HG03159 (cell line): ENCODE measurements at regions not wholly inside any gene's neighbourhood (a gene's known extent, or its start where the extent isn't known, plus 50 kb on each side); places are given as distances from the start of the nearest gene placed in this dataset.
"Not testable (repeated sequence)": the region's sequence is repeated elsewhere in the genome, so short reads cannot be mapped to it uniquely, and the experiment has no call there.

Experiments used
- ATAC-seq: cut with Tn5 transposase; IDR thresholded peaks from one replicate; pipeline ENCODE4 v1.9.1; 2021; ENCODE audit warnings: mild to moderate bottlenecking, moderate library complexity; ENCODE audit not compliant: unreplicated experiment

DNA sequence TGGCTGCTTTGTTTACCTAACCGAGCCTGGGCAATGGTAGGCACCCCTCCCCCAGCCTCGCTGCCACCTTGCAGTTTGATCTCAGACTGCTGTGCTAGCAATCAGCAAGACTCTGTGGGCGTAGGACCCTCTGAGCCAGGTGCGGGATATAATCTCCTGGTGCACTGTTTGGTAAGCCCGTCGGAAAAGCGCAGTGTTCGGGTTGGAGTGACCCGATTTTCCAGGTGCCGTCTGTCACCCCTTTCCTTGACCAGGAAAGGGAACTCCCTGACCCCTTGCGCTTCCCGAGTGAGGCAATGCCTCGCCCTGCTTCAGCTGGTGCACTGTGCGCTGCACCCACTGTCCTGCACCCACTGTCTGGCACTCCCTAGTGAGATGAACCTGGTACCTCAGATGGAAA, 482.2 kb upstream of the SMC2 start:
- not testable (repeated sequence) for ATAC-seq

DNA sequence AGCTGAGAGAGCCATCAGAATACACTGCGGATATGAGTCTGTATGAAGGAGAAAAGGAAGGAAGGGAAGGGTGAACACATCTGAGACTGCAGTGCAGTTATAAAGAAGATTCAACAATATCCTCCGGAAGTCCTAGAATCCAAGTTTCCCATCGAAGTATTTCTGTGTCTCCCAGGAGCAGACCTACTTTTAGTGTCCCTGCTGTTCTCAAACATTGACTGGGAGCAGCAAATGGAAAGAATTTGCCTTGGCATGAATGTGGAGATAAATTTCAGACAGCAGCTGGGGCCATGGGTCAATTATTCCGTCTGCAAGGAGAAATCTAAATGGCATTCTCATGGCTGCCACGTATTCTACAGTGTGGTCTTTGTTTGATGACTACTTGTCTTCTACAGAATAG, 478.1 kb upstream of the SMC2 start:
- ATAC-seq, result no peak

DNA sequence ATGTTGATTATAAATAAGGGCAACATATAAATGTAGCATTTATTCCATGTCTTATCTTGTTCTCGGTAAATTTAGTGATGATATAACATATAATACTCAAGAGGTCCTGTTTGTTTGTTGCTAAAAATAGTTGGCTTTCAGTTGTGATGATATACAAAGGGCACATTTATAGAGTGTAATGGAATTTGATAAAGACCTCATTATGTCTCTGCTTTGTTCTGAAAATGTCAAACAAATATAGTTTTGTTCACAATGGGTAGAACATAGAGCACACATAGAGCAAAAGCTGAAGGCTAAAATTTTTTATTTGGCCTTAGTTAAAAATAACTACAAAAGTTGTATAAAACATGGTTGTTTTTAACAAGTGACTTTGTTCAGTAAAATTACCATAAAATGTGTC, 477.1 kb upstream of the SMC2 start:
- ATAC-seq, result no peak

DNA sequence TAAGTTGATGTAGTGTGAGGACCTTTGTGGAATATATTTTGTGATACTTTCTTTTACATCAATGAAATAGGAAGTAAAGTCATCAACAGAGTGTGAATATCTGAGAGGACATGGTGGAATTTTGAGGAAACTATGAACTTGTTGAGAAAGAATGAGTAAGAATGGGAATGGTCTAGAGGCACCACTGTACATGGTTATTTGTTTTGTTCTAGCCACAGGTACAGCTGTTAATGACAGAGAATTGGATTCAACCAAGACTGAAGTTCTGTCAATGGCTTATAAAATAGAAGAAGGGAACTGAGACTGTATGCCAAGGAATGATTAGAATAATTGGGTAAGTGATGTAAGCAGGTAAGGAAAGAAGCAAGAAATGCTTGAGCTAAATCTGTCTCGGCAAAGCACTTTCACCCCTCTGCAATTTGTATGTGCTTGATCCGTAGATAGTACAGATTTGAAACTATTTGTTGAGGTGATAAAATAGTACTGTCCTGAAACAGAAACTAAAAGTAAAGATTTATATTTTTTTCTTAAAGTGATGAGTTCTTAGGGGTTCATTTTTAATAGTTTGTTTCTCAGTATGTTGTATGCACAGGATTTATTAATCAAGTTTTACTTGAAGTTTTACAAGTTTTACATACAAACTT, 468.8 kb upstream of the SMC2 start:
- ATAC-seq, result no peak

DNA sequence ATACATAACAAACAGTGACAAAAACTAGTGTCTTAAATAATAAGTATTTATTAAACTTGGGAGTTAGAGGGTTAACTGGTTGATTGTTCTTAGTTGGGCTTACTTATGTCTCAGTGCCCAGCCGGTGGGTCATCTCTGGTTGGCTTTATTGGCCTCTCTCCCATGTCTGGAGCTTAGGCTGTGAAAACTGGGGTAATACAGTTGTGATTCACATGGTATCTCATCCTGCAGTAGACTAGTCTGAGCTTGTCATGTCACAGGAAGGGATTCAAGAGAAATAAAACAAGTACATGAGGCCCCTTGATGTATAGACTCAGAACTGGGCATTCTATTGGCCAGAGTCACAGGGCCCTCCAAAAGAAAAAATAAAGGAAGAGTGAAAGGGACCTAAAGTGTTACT, 466.4 kb upstream of the SMC2 start:
- ATAC-seq, result no peak

DNA sequence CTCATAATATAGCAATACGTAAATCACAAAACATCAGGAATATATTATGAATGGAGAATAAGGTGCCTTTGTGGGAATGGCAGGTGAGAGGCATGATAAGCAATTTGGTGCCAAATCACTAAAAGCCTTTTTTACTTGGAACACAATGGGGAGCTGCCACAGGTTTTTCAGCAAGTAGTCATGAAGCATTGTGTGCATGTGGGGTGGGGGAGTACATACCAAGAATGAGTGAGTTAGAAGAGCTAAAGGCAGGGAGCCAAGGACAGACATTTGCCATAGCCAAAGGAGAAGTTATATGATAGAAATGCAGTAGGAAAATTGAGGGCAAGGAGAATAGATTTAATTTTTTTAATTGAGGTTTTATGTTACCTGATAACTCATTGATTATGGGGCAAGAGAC, 445.0 kb upstream of the SMC2 start:
- no peak for ATAC-seq

DNA sequence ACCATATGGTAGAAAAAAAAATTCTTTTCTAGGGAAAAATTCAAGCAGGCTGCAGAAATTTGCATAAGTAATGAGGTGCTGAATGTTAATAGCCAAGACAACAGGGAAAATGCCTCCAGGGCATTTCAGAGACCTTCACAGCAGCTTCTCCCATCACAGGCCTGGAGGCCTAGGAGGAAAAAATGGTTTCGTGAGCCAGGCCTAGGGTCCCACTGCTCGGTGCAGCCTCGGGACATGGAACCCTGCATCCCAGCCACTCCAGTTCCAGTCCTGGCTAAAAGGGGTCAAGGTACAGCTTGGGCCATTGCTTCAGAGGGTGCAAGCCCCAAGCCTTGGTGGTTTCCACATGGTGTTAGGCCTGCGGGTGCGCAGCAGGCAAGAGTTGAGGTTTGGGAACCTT, 436.0 kb upstream of the SMC2 start:
- ATAC-seq, result no peak

DNA sequence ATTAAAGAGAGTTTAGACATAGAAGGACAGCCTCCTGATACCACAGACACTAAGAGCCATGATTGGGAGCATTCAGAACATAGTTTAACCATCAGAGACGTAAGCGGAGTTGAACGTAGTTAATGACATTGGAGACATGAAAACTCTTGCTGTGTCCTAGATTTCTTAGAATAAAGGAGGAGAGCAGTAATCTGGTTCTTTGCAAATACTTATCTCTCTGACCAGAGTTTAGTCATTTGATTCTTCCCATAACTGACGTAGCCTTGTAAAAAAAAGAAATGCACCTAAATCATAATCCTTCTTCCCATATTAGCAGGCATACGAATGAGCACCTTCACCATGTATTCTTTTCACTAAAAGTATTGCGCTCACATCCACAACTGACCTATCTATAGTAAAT, 433.3 kb upstream of the SMC2 start:
- no peak for ATAC-seq

DNA sequence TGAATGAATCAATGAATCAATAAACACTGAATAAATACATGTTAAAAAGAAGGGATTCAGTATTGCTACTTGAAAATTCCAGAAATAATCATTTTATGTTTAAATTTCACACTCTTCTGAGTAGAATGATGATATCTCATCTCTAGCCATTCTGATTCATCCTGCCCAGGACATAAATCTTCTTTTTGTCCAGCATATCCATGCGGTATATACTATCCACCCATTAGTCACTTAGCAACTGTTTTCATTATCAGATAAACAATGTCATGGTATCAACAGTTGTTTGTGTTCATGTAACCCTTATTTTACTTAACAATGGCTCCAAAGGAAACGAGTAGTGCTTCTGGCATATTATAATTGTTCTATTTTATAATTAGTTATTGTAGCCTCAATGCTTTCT, 432.4 kb upstream of the SMC2 start:
- ATAC-seq, result no peak

DNA sequence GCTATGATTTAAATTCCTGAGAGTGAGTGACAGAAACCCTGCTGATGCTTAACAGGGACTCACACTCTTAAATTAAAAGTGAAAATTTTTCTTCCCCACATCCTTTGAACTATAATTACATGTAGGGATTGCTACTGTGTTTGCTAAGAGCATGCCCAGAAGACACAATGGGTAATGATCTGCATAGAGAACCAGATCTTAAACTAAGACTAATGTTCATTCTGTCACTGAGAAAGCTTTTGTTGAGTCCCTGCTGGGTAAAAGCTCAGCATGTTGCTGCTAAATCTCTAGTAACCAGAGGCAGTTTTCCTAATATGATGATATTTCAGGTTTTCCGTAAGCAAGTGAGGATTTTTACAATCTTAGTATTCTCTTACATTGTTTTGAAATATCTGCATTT, 424.8 kb upstream of the SMC2 start:
- no peak for ATAC-seq

DNA sequence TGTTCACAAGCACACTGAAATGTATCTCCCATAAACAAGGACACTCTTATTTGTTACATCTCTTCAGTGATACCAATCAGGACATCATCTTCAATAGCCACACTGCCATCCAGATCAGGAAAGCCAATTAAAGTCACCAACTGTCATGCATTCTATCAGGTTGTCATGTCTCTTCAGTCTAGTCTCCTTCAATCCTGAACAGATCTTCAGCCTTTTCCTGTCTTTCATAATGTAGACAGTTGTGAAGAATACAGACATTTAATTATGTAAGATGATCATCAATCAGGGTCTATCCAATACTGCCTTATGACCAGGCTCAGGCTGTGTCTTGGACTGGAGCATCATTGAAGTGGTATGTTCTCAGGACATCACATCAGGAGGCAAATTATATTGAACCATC, 419.8 kb upstream of the SMC2 start:
- ATAC-seq, result no peak

DNA sequence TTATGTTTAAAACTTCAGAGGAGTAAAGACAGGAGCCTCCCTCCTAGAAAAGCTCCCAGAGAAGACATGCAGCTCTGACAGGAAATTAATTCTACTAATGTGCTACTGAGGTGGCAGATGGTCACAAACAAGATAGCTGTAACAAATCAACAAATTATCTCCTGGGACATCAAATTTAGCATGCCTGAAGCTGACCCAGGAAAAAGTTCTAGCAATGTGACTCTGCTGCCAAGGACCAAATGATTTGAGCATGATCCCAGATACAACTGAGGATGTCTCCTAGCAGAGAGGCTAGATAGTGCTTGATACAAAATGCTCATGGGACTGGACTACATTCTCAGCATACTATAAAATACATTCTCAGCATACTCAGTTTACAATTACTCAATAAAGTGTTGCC, 413.5 kb upstream of the SMC2 start:
- ATAC-seq, result no peak

DNA sequence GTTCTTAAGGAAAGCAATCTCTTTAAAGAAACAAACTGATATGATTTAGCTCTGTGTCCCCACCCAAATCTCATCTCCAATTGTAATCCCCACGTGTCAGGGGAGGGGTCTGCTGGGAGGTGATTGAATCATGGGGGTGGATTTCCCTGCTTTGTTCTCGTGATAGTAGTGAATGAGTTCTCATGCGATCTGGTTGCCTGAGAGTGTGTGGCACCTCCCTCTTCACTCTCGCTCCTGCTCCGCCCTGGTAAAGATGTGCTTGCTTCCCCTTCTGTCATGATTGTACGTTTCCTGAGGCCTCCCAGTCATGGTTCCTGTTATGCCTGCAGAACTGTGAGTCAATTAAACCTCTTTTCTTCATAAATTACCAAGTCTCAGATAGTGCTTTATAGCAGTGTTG, 412.7 kb upstream of the SMC2 start:
- ATAC-seq, result no peak

DNA sequence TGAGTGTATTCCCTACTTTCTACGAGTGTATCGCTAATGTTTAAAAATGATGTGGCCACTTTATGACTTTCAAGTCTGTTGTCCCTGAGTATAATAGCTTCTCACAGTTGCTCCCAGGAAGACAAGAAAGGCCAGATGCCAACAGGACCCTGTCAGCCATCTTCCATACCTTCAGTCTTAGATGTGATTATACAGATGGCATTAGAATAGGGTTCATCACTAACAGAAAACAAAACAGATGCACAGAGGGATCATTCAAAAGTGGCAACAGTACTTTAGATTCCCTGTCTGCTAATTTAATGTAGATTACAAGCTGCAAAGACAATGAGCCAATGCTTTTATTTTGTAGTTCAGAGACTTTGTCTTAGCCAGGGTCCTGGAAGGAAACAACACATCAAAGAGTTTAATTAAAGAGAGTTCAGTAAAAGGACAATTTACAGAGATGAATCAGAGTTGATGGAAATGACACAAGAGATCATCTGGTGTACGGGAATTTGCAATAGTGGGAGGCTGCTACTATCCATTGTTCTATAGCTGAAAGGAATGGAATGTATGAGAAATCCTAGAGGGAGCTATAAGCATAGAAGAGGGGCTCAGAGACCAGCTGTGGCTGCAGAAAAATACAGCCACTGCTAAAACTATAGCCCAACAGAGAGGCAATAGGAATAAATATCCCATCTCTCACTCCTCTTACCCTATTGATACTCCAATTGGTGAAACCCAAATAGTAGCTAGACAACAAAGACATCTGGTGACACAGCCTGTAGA, 393.7 kb upstream of the SMC2 start:
- no peak for ATAC-seq

DNA sequence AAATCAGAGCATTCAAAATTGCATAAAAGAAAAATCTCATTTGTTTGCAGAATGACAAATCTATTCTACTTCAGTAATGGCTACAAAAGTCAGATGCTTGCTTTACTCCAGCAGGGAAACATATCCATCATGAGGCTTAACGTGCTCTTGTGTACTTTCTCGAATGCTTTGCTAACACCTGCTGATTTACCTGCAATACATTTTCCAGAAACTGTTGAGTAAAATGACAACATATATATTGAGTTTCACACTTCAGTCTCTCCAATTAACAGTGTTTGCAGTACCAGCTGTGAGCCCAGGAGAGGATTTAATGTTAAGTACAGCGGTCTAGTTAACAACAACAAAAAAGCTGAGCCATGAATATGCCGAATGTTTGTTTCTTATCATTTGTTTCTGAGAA, 391.5 kb upstream of the SMC2 start:
- no peak for ATAC-seq

DNA sequence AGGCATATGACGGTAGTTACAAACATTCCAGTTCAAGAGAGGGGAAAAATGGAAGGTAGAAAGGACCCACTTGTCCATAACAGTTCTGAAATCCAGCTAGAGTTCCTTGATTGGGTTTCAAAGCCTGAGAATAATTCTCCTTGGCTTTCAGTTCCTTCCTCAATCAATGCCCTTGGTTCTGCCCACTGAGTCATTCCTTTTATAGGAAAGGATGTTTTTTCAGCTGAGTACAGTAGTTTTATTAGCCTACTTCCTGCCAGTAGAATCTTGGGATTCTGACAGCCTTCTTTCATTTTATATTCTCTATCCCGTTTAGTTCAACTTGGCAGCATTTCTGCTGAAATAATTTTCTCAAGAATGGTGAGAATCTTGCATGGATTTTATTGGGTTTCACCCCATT, 386.9 kb upstream of the SMC2 start:
- ATAC-seq, result no peak

DNA sequence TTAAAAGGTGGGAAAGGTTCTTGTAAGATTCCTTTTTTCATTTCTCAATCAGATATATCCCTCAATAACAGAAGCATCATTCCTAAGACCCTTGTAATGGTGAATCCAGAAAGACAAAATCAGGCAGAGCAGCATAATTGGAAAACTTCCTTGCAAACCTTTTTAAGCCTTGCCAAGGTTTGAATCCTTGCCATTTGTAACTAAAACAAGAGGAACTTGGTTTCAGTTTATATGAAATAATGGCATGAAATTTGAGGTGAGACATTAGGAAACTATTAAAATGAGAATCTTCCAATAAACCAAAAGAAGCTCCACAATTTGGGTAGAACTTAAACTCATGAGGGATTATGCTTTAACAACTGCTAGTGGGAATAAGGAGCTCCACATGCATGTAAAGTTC, 384.7 kb upstream of the SMC2 start:
- ATAC-seq, result no peak

DNA sequence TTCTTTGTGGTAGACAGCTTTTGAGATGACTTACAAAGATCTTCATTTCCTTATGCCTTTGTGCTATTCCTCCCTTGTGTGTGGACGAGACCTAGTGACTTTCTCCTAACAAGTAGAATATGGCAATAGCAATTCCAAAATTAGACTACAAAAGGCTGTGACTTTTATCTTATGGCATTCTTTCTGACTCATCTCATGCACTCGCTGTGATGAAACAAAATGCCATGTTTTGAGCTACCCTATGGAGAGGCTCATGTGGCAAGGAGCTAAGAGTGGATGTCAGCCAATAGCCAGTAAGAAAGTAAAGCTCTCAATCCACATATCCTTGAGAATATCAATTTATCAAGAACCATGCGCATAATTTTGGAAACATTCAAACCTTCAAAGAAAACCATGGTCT, 380.5 kb upstream of the SMC2 start:
- ATAC-seq, result no peak

DNA sequence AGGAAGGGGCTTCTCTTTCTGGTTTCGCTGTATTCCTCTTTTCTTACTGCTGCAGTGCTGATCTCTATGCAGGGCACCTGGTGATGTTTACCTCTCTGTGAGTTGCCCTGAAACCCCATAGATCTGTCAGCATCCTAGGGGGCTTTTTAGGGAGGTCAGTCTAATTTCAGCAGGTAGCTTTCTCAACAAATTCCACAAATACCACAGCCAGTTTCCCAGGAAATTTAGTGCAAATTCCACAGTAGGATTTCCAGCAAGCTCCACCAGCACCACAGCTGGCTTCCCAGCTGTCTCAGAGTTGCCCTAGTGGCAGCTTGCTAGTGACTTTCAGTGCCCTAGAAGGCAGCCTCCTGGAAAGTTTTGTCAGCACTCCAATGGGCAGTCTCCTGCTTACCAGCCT, 379.1 kb upstream of the SMC2 start:
- ATAC-seq, result no peak

DNA sequence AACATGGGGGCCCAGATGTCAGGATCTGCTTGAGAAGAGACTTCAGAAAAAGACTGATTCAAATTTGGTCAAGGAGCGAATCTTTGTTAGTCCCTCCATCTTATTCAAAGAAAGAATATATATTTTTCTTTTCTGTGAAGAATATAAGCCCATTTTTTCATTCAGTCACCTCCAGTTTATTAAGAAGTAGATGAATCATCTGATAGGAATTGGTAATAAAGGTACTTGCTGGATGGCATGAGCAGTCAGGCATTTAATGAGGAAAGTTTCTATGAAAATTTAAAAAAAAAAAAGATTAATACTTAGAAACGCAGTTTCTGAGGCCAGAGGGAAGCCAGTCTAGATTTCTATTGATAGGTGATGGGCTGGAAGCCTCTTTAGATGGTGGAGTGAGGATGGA, 373.1 kb upstream of the SMC2 start:
- ATAC-seq, result no peak

DNA sequence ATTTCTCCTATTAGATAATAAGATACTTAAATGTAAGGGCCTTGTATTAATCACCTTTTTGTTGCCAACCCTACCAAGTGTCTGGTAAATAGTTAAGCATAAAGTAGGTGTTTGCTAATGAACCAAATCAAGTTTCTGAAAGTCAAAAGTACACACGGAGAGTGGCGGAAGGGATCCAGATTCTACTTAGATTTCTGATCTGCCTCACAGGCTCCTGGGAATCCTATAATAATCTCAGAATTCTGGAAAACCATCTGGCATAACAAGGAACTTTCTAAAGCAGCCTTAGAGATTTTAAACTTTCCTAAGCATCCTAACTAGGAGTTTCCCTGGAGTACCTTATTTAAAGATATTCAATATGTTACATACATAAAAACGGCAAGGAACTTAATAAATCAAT, 363.2 kb upstream of the SMC2 start:
- no peak for ATAC-seq

DNA sequence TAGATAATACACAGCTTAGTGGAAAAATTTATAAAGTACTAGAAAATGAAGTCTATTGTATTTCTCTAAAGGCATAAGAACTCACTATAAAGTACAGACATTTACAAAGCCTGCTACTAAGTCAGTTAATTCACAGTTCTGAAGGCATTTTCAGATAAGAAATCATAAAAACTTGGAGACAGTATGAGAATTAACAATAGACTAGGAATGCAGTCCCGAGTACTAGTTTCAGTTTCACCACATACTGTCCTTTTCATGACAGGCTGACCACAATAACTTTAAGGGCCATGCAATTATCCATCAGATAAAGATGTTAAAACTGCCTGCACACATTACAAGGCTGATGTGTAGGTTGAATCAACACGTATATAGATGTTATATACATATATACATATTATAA, 362.6 kb upstream of the SMC2 start:
- no peak for ATAC-seq

DNA sequence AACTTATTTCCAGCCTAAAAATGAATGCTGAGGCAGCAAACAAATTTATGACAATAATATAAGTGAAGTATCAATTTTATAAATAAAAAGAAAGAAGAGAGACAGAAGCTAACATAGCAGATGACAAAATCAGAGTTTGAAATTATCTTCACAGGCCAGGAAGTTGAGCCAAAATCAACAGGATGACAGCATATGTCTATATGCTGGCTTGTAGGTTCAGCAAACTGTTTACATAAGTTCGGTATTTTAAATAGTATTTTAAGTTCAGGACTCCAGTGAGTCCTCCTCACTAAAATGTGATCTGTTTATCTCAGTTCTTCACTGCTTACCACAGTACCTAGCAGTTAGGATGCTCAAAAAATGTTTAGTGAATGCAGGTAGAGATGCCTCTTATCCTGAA, 359.6 kb upstream of the SMC2 start:
- no peak for ATAC-seq
